IPS DF 6.9 (cell line): ENCODE measurements at regions not wholly inside any gene's neighbourhood (a gene's known extent, or its start where the extent isn't known, plus 50 kb on each side); places are given as distances from the start of the nearest gene placed in this dataset.

ENCODE experiments used
- DNase-seq: peaks from one replicate; pipeline ENCODE4 v3.0.0-alpha.2; 2013; ENCODE audit warnings: low read depth, low spot score
- H3K27ac ChIP-seq: one replicate; pipeline ENCODE4 v1.5.1; 2013; ENCODE audit warnings: low read length, control low read depth
- H3K27me3 ChIP-seq: 2 replicates; pipeline ENCODE4 v1.6.1; 2013; ENCODE audit warnings: mild to moderate bottlenecking, low read length; ENCODE audit not compliant: control insufficient read depth, insufficient read depth
- H3K36me3 ChIP-seq: 2 replicates; pipeline ENCODE4 v1.6.1; 2013; ENCODE audit warnings: low read length; ENCODE audit not compliant: control insufficient read depth, insufficient read depth
- H3K4me1 ChIP-seq: 2 replicates; pipeline ENCODE4 v1.6.1; 2013; ENCODE audit warnings: low read length; ENCODE audit not compliant: control insufficient read depth, insufficient read depth
- H3K4me3 ChIP-seq: 2 replicates; pipeline ENCODE4 v1.5.1; 2013; ENCODE audit warnings: mild to moderate bottlenecking, low read length
- H3K9me3 ChIP-seq: 2 replicates; pipeline ENCODE4 v1.6.1; 2013; ENCODE audit warnings: low read length, inconsistent platforms; ENCODE audit not compliant: control insufficient read depth, insufficient read depth
- WGBS: extraction: QIAGEN DNeasy Blood & Tissue Kit; methylation state at CpG from one replicate; pipeline ENCODE4 v1.1.7; 2013; ENCODE audit warnings: mixed read lengths, missing lambda C conversion rate; ENCODE audit not compliant: insufficient read length, insufficient coverage; 5-methylcytosine and 5-hydroxymethylcytosine counted together

DNA sequence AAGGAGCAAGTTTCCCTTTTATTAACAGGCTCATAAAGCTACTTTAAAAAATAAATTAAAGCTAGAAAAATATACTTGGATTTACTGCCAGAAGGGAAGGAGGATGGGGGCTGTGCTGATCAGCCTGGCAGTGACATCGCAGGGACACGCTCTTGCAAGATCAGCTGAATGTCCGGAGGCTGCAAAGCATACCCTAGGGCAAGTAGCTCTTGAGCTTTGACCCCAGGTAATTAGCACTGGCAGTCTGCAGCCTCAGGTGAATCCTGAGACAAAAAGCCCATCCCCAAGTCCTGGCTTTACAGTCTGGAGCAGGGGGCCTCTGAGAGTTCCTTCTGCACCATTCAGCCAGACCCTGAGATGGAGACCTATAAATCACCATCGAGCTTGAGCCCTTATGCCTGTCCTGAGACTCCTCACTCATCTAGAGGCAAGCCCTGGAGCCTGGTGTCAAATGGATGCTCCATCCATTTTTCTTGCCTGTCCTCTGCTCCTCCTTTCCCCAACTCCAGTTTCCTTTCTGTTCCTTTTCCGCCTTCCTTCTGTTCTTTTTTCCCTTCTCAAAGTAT lies 131.7 kb downstream of the TMEM114 start:
- Histone ChIP-seq H3K27me3 (no peaks in the 10 kb centered on the region), H3K27ac (no peak overlapping the region), H3K4me1 (no peaks in the 10 kb centered on the region), H3K36me3 (no peaks in the 10 kb centered on the region), H3K4me3 (no peak overlapping the region), H3K9me3 (no peaks in the 10 kb centered on the region; the same call in 1 of the 2 replicates)
- WGBS: no CpG with 5 or more reads among the region's 5 CpGs
- DNase-seq: no peak

GRCh38 chr16:8453359-8453758 lies 137.0 kb downstream of the TMEM114 start:
- no peak for DNase-seq
- H3K9me3 ChIP-seq: no peaks in the 10 kb centered on the region; the same call in 1 of the 2 replicates
- H3K4me1 ChIP-seq: no peaks in the 10 kb centered on the region
- H3K27me3 ChIP-seq: no peaks in the 10 kb centered on the region
- H3K36me3 ChIP-seq: no peaks in the 10 kb centered on the region
- H3K27ac ChIP-seq: no peak overlapping the region
- WGBS: no CpG with 5 or more reads among the region's 4 CpGs
- no peak overlapping the region for H3K4me3 ChIP-seq

GRCh38 chr16:8452941-8453340 lies 137.4 kb downstream of the TMEM114 start:
- Histone ChIP-seq H3K27me3 (no peaks in the 10 kb centered on the region), H3K27ac (no peak overlapping the region), H3K4me1 (no peaks in the 10 kb centered on the region), H3K36me3 (no peaks in the 10 kb centered on the region), H3K9me3 (no peaks in the 10 kb centered on the region; the same call in 1 of the 2 replicates), H3K4me3 (no peak overlapping the region)
- no peak for DNase-seq
- WGBS: no CpG with 5 or more reads among the region's 3 CpGs

GRCh38 chr16:8436931-8437330 lies 153.4 kb downstream of the TMEM114 start:
- no CpG with 5 or more reads among the region's 5 CpGs for WGBS
- no peak for DNase-seq
- Histone ChIP-seq H3K4me1 (no peaks in the 10 kb centered on the region), H3K27me3 (no peaks in the 10 kb centered on the region), H3K36me3 (no peaks in the 10 kb centered on the region), H3K4me3 (no peak overlapping the region), H3K27ac (no peak overlapping the region), H3K9me3 (0 out of 2 replicates have a peak, but pooled peaks cover 2% of the 10 kb centered on the region)

GRCh38 chr16:8431783-8432182 lies 158.5 kb downstream of the TMEM114 start:
- Histone ChIP-seq H3K36me3 (no peaks in the 10 kb centered on the region), H3K4me3 (no peak overlapping the region), H3K4me1 (no peaks in the 10 kb centered on the region), H3K9me3 (peaks cover 3% of the 10 kb centered on the region), H3K27ac (no peak overlapping the region), H3K27me3 (no peaks in the 10 kb centered on the region)
- no CpG with 5 or more reads among the region's 1 CpG for WGBS
- no peak for DNase-seq

DNA sequence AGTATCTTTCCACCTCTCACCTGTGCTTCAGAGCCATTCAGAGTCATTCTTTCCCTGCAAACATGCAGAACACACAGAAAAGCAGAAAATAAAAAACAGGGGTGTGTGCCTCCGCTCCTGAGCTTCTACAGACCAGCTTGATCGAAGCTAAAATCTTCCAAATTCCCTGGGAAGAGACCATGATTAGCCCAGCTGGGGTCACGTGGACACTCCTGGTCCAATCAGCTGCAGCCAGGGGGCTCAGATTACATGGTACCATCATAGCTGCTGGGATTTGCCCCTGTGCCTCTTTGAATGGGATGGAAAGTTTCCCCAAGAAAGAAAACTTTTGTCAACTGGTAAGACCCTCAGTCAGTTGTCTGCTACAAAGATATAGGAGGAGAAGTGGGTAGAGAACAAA lies 159.9 kb downstream of the TMEM114 start:
- no peaks in the 10 kb centered on the region for H3K4me1 ChIP-seq
- H3K27me3 ChIP-seq: no peaks in the 10 kb centered on the region
- DNase-seq: no peak
- H3K9me3 ChIP-seq: peaks cover 3% of the 10 kb centered on the region
- no peak overlapping the region for H3K4me3 ChIP-seq
- no peak overlapping the region for H3K27ac ChIP-seq
- no CpG with 5 or more reads among the region's 3 CpGs for WGBS
- H3K36me3 ChIP-seq: no peaks in the 10 kb centered on the region

GRCh38 chr16:8426569-8426968 lies 163.7 kb downstream of the TMEM114 start:
- no peak overlapping the region for H3K27ac ChIP-seq
- DNase-seq: no peak
- H3K36me3 ChIP-seq: no peaks in the 10 kb centered on the region
- H3K9me3 ChIP-seq: peaks cover 2% of the 10 kb centered on the region
- H3K4me3 ChIP-seq: no peak overlapping the region
- no peaks in the 10 kb centered on the region for H3K27me3 ChIP-seq
- WGBS: no CpG with 5 or more reads among the region's 4 CpGs
- H3K4me1 ChIP-seq: no peaks in the 10 kb centered on the region

- Histone ChIP-seq H3K27ac (no peak overlapping the region), H3K4me1 (no peaks in the 10 kb centered on the region), H3K27me3 (no peaks in the 10 kb centered on the region), H3K4me3 (no peak overlapping the region), H3K9me3 (0 out of 2 replicates have a peak, but pooled peaks cover 5% of the 10 kb centered on the region), H3K36me3 (no peaks in the 10 kb centered on the region)
- no CpG with 5 or more reads among the region's 4 CpGs for WGBS
- DNase-seq: no peak
Measured at GRCh38 chr16:8417145-8417544, 173.2 kb downstream of the TMEM114 start.

DNA sequence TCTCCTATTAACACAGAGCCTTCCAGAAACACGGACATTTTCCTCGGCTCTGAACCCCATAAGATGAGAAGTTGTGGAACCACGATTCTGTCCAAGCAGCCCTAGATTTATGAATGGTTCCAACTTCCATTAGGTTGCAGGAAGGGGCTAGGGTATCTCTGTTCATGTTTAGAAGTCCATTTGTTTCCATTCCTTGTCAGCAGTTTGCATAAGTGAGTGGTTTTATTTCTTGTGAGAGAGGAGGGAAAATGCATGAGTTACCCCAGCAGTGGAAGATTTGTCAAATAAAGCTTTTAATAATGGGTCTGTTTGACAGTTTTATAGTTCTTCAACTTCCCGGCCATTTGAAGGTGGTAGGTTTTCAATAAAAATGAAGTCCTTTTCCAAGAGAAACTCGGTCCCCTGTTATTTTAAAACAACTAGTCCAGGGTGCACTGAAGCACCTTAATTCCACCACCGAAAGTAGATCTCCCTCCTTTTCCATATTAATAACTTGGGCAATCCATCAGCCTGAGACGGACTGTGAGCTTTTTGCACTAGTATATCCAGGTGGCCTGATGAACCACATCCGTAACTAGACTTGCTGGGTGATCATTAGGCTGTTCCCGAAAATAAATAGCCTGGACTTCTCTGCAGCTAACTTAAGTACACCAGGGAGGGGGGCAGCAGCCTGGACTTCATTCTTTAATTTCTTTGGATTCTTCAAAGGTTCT lies 181.3 kb downstream of the TMEM114 start:
- no peaks in the 10 kb centered on the region; the same call in 1 of the 2 replicates for H3K27me3 ChIP-seq
- no peaks in the 10 kb centered on the region for H3K4me1 ChIP-seq
- H3K27ac ChIP-seq: no peak overlapping the region
- DNase-seq: no peak
- no CpG with 5 or more reads among the region's 9 CpGs for WGBS
- H3K9me3 ChIP-seq: peaks cover 3% of the 10 kb centered on the region
- no peaks in the 10 kb centered on the region for H3K36me3 ChIP-seq
- H3K4me3 ChIP-seq: no peak overlapping the region

GRCh38 chr16:8407351-8407750 lies 183.0 kb downstream of the TMEM114 start:
- WGBS: no CpG with 5 or more reads among the region's 3 CpGs
- no peaks in the 10 kb centered on the region for H3K4me1 ChIP-seq
- no peak overlapping the region for H3K27ac ChIP-seq
- no peak for DNase-seq
- H3K4me3 ChIP-seq: no peak overlapping the region
- no peaks in the 10 kb centered on the region; the same call in 1 of the 2 replicates for H3K27me3 ChIP-seq
- H3K36me3 ChIP-seq: no peaks in the 10 kb centered on the region
- peaks cover 3% of the 10 kb centered on the region for H3K9me3 ChIP-seq
